ENCODE measurements at regions not wholly inside any gene's neighbourhood (a gene's known extent, or its start where the extent isn't known, plus 50 kb on each side); places are given as distances from the start of the nearest gene placed in this dataset.
A peak's percentile ranks its signal among the peaks of the same experiment; 100 is the strongest.

GRCh38 chr3:70120357-70120966 lies 120.9 kb downstream of the SAMMSON start:
- DNase-seq (ENCODE audit: low read depth) = peak; percentile 74

- DNase-seq (ENCODE audit: low read depth) = no peak
These were observed 127.7 kb downstream of the SAMMSON start for GRCh38 chr3:70127192-70127591.

- no peak for DNase-seq (ENCODE audit: low read depth)
These were observed 137.8 kb downstream of the SAMMSON start for GRCh38 chr3:70137366-70137765.

DNA sequence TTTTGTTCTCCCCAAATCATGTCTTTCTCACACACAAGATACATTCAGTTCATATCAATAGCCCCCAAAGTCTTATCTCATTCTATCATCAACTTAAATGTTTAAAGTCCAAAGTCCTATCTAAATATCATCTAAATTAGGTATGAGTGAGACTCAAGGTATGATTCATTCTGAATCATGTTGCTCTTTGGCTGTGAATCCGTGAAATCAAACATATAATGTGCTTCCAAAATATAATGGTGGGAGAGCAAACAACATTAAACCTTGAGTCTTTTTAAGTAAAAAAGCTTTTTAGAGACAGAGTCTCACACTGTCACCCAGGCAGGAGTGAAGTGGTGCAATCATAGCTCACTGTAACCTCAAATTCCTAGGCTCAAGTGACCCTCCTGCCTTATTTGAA lies 139.1 kb downstream of the SAMMSON start:
- DNase-seq (ENCODE audit: low read depth) = peak; percentile 30

Data from renal cortical epithelial cell (primary cell).